Ectodermal cell (in vitro differentiated cells): ENCODE measurements at regions not wholly inside any gene's neighbourhood (a gene's known extent, or its start where the extent isn't known, plus 50 kb on each side); places are given as distances from the start of the nearest gene placed in this dataset.
"Not testable (repeated sequence)": the region's sequence is repeated elsewhere in the genome, so short reads cannot be mapped to it uniquely, and the experiment has no call there.

Source experiments
- H3K27ac ChIP-seq: 2 replicates; pipeline ENCODE4 v1.7.0; 2013; ENCODE audit warnings: mild to moderate bottlenecking, low read depth, low read length; ENCODE audit not compliant: insufficient read depth, poor library complexity, severe bottlenecking
- H3K27me3 ChIP-seq: 2 replicates; pipeline ENCODE4 v1.7.0; 2013; ENCODE audit warnings: mild to moderate bottlenecking, low read length; ENCODE audit not compliant: insufficient read depth, control insufficient read depth, poor library complexity, severe bottlenecking
- H3K36me3 ChIP-seq: one replicate; pipeline ENCODE4 v1.7.0; 2013; ENCODE audit warnings: low read length; ENCODE audit not compliant: control insufficient read depth, insufficient read depth
- H3K4me1 ChIP-seq: one replicate; pipeline ENCODE4 v1.7.0; 2013; ENCODE audit warnings: low read length; ENCODE audit not compliant: control insufficient read depth, insufficient read depth
- H3K4me3 ChIP-seq: 2 replicates; pipeline ENCODE4 v1.7.0; 2013; ENCODE audit warnings: low read depth, low read length, control low read depth; ENCODE audit not compliant: insufficient read depth
- H3K9me3 ChIP-seq: 2 replicates; pipeline ENCODE4 v1.7.0; 2013; ENCODE audit warnings: mild to moderate bottlenecking, low read length, moderate library complexity; ENCODE audit not compliant: control insufficient read depth
- WGBS, 2 experiments: methylation state at CpG; one replicate each; pipeline ENCODE4 v1.1.7; 2013; ENCODE audit warnings: missing lambda C conversion rate in 2 of 2; 5-methylcytosine and 5-hydroxymethylcytosine counted together

DNA sequence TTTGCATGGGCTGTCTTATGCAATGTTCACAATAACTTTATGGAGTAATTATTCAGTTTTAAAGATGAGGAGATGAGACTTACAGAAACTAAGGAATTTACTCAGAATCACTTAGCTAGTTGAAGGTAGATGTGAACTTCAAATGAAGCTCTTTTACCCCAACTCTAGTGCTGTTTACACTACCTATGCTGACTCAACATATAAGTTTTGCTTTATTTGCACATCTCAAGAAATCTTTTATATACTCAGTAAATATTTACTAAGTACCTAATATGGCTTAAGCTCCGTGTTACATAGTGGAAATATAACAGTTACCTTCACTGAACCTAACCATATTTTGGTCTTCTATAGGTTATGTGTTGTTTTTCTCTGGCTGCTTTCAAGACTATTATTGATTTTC lies 293.2 kb downstream of the ANXA1 start:
- 100% methylated on average over 1 of the region's 1 CpG; no CpG with 5 or more reads in 1 of the 2 experiments for WGBS, 2 experiments
- H3K9me3 ChIP-seq, result no peaks in the 10 kb centered on the region
- H3K27ac ChIP-seq, result no peak overlapping the region
- H3K27me3 ChIP-seq, result no peaks in the 10 kb centered on the region
- H3K36me3 ChIP-seq, result no peaks in the 10 kb centered on the region
- peaks cover 9% of the 10 kb centered on the region for H3K4me1 ChIP-seq
- H3K4me3 ChIP-seq, result no peak overlapping the region

DNA sequence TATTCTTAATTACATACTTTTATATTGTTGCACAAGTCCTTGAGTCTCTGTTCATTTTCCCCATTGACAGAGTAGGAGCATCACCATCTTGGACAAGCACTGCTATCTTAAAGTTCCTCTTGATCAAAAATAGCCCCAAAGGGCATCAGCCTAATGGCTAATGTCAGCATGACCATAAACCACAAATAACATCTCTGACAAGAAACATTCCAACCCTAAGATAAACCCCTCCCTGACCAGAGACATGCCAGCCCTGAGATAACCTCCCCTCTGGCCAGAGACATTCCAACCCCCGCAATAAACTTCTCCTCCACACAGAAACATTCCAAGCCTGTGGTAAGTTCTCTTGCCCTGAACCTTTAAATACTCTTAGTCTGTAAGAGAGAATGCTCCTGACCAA lies 293.7 kb downstream of the ANXA1 start:
- H3K27ac ChIP-seq, H3K4me1 ChIP-seq, H3K27me3 ChIP-seq, H3K36me3 ChIP-seq, H3K9me3 ChIP-seq, H3K4me3 ChIP-seq: not testable (repeated sequence)
- 84 to 90% methylated on average over 1 of the region's 1 CpG for WGBS, 2 experiments

DNA sequence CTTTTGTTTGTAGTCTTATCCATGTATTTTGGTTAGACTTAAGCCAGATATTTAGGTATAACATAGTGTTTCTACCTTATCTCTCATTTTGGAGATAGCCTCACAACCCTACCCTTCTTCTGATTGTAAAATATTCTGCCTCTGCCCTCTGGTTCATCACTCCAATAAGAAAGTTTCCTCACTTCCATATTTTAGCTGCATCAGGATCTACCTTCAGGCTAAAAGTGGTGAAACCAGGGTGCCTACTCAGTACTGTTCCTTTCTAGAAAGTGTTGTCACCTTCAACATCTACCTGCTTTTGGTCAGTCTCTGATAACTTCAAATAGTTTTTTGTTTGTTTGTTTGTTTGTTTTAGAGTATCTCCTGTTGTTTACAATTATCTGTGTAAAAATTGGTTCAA lies 294.6 kb downstream of the ANXA1 start:
- no peaks in the 10 kb centered on the region for H3K9me3 ChIP-seq
- no peaks in the 10 kb centered on the region for H3K36me3 ChIP-seq
- H3K4me1 ChIP-seq, result peaks cover 9% of the 10 kb centered on the region
- no peaks in the 10 kb centered on the region for H3K27me3 ChIP-seq
- no peak overlapping the region for H3K27ac ChIP-seq
- H3K4me3 ChIP-seq, result no peak overlapping the region

DNA sequence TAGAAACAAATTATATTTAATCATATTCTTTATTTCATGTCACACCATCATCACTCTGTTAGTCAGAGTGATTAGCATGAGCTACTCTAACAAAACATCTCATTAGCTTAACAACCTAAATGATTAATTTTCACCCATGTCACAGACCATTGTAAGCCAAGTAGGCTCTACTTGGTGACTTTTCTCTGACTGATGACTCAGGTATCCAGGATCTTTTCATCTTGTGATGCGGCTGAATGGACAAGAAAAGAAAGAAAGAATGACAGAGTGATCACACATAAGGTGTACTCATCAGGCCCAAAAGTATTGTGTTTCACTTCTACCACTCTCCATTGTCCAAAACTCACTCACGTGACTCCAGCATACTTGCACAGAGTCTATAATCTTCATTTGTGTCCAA lies 299.3 kb downstream of the ANXA1 start:
- H3K36me3 ChIP-seq, result no peaks in the 10 kb centered on the region
- H3K4me3 ChIP-seq, result no peak overlapping the region
- no peaks in the 10 kb centered on the region for H3K9me3 ChIP-seq
- WGBS, 2 experiments, result 89 to 95% methylated on average over 2 of the region's 2 CpGs
- no peaks in the 10 kb centered on the region for H3K27me3 ChIP-seq
- no peaks in the 10 kb centered on the region for H3K4me1 ChIP-seq
- no peak overlapping the region for H3K27ac ChIP-seq

DNA sequence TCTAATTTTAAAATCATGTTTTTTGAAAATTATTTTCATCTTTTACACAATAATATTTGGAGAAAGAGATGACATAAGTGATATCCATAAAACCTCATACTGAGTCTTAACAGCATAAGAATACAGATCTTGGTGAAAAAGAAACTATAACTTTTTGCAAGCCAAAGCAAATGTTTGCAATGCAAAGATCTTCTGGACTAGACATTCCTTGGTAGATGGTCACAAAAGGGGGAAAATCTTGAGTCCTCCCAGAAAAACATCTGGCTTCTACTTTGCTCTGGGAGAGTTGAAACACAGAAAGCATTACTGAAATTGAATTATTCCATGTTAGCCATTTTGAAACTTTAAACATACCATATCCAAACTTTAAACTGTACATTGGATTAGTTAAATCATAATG lies 308.2 kb downstream of the ANXA1 start:
- no peaks in the 10 kb centered on the region for H3K36me3 ChIP-seq
- no peaks in the 10 kb centered on the region for H3K9me3 ChIP-seq
- H3K27me3 ChIP-seq, result no peaks in the 10 kb centered on the region
- H3K27ac ChIP-seq, result no peak overlapping the region
- no peaks in the 10 kb centered on the region for H3K4me1 ChIP-seq
- H3K4me3 ChIP-seq, result no peak overlapping the region

DNA sequence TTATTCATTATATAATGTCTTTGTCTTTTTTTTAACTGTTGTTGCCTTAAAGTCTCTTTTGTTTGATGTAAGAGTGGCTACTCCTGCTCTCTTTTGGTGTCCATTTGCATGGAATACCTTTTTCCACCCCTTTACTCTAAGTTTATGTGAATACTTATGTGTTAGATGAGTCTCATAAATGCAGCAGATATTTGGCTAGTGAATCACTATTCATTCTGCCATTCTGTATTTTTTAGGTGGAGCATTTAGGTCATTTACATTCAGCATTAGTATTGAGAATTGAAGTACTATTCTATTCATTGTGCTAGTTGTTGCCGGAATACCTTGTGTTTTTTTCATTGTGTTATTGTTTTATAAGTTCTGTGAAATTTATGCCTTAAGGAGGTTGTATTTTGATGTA lies 317.1 kb downstream of the ANXA1 start:
- Histone ChIP-seq H3K4me3 (no peak overlapping the region), H3K36me3 (no peaks in the 10 kb centered on the region), H3K4me1 (no peaks in the 10 kb centered on the region), H3K9me3 (no peaks in the 10 kb centered on the region), H3K27ac (no peak overlapping the region), H3K27me3 (no peaks in the 10 kb centered on the region)
- 95% methylated on average over 1 of the region's 1 CpG for WGBS, 2 experiments

DNA sequence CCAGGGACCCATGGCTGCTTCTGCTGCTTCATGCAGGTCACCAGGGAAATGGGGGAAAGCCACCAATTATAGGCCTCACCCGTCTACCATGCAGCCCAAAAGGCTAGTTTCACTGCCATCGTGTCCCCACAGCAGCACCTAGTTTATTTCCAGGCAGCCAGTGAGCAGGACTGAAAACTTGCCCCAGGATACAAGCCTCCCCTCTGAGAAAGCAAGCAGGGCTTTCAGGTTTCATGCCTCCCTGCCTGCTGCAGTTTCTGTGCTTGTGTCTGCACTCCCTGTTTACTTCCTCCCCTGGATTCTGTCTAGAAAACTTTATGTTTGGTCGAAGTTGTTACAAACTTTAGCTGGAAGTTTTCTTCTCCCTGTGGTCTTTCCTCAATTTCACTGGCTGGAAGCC lies 319.1 kb downstream of the ANXA1 start:
- 92 to 94% methylated on average over 3 of the region's 3 CpGs for WGBS, 2 experiments

DNA sequence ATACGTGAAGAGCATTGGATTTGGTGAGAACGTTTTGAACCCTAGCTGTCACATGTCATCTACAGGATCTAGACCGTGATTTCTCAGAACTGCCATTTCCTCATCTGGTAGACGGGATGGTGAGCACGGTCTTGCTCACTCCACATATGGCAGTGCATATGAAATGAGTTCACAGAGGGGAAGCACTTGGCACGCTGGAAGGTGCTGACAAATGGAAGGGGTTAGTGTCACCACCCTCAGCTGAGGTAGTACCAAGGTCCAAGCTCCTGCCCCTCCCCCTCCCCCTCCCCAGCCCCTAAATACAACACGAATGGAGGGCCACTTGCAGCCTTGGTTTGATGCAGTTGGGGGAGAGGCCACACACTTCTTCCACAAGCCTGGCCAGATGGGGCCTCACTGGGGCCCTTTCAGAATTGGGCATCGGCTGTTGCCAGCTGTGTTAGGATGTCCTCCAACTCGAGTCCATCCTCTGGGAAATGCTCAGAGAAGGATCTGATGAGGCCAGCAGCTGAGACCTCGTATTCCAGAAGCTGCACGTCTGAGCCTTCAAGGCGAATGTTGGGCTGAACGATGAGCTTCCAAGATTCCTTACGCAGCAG lies 322.4 kb downstream of the ANXA1 start:
- H3K4me3 ChIP-seq, result no peak overlapping the region
- no peaks in the 10 kb centered on the region for H3K36me3 ChIP-seq
- no peak overlapping the region for H3K27ac ChIP-seq
- H3K27me3 ChIP-seq, result no peaks in the 10 kb centered on the region
- no peaks in the 10 kb centered on the region for H3K9me3 ChIP-seq
- WGBS, 2 experiments, result 94 to 98% methylated on average over 14 of the region's 14 CpGs
- H3K4me1 ChIP-seq, result no peaks in the 10 kb centered on the region

More for the DNA sequence above, 319.1 kb downstream of the ANXA1 start:
- no peak overlapping the region for H3K4me3 ChIP-seq
- no peaks in the 10 kb centered on the region for H3K4me1 ChIP-seq
- H3K27me3 ChIP-seq, result no peaks in the 10 kb centered on the region
- H3K36me3 ChIP-seq, result no peaks in the 10 kb centered on the region
- no peaks in the 10 kb centered on the region for H3K9me3 ChIP-seq
- no peak overlapping the region for H3K27ac ChIP-seq

DNA sequence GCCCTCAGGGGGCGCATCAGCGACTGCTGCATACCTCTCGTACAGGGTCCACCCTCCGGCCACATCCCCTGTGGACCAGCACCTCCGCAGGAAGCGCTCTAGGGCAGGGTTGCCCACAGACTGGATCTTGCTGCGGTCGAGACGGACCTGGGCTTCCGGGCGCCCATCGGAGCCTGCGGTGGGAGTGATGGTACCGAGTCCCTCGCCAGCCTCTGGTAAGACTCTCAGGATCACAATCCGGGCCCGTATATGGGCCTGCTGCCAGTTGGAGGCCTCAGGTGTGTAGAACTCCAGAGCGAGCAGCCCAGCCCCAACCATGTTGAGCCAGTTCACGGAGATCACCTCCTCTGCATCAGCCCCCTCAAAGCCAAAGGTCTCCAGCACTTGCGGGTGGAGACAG lies 323.0 kb downstream of the ANXA1 start:
- no peaks in the 10 kb centered on the region for H3K27me3 ChIP-seq
- no peak overlapping the region for H3K4me3 ChIP-seq
- no peaks in the 10 kb centered on the region for H3K36me3 ChIP-seq
- 95 to 96% methylated on average over 20 of the region's 20 CpGs for WGBS, 2 experiments
- no peaks in the 10 kb centered on the region for H3K4me1 ChIP-seq
- no peak overlapping the region for H3K27ac ChIP-seq
- H3K9me3 ChIP-seq, result no peaks in the 10 kb centered on the region

DNA sequence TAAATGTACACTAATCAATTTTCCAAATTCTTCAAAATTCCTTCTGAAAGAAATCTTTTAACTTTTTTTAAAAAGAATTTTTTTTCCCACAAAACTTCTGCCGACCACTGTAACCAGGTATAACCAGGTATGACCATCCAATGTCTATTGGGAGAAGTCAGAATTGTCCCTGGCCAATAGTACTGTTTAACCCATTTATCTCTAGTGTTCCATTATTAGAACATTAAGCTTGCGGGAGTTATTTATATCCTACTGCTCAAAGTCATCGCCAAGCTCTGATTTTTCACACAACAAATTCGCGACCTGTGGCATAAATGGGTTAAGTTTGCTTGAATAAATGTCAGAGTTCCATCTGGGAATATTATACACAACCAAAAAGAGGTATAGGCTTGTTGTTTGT lies 343.2 kb downstream of the ANXA1 start:
- WGBS, 2 experiments, result 93 to 94% methylated on average over 5 of the region's 5 CpGs
- H3K27ac ChIP-seq, result no peak overlapping the region
- H3K36me3 ChIP-seq, result no peaks in the 10 kb centered on the region
- H3K27me3 ChIP-seq, result no peaks in the 10 kb centered on the region
- no peak overlapping the region for H3K4me3 ChIP-seq
- H3K9me3 ChIP-seq, result no peaks in the 10 kb centered on the region
- no peaks in the 10 kb centered on the region for H3K4me1 ChIP-seq

DNA sequence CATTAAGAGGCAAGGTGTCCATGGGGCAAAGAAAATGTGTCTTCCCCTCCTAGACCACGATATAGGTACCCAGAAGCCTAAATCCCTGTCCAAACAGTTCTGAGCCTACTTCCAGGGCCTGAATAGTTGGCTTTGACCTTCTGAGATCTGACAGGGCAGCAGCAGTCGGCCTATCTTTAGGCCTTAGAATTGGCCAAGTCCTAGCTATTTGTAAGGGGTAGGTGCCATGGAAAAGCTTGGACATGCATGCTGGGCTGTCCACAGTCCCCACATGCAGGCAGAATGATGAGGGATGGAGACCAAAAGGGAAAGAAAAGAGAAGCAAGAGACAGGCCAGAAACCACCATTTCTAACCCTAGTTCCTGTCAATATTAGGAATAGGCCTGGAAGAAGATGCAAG lies 346.1 kb downstream of the ANXA1 start:
- H3K4me1 ChIP-seq, result no peaks in the 10 kb centered on the region
- no peak overlapping the region for H3K4me3 ChIP-seq
- H3K27ac ChIP-seq, result no peak overlapping the region
- 90 to 93% methylated on average over 2 of the region's 2 CpGs for WGBS, 2 experiments
- H3K36me3 ChIP-seq, result no peaks in the 10 kb centered on the region
- H3K27me3 ChIP-seq, result no peaks in the 10 kb centered on the region
- no peaks in the 10 kb centered on the region for H3K9me3 ChIP-seq
